Skin epidermis (tissue), 12 donors: ENCODE measurements at regions not wholly inside any gene's neighbourhood (a gene's known extent, or its start where the extent isn't known, plus 50 kb on each side); places are given as distances from the start of the nearest gene placed in this dataset.
"Not testable (repeated sequence)": the region's sequence is repeated elsewhere in the genome, so short reads cannot be mapped to it uniquely, and the experiment has no call there.

Source experiments
- H3K27ac ChIP-seq, 21 experiments: fragments of 200-600 bp; sonication (generic) in 11 of 21; one replicate each; pipeline ENCODE4 v1.5.0; 2020; ENCODE audit warnings: mild to moderate bottlenecking in 3 of 21, inconsistent platforms in 2 of 21, moderate library complexity in 2 of 21
- H3K4me3 ChIP-seq, 7 experiments: fragments of 200-600 bp; sonication (generic) in 2 of 7; one replicate each; pipeline ENCODE4 v1.5.0; 2020; ENCODE audit warnings: inconsistent platforms in 2 of 7, mild to moderate bottlenecking in 2 of 7, moderate library complexity in 1 of 7

GRCh38 chr7:86058649-86059048, 585.1 kb upstream of the GRM3 start:
- Histone ChIP-seq H3K27ac (no peak overlapping the region), H3K4me3 (no peak overlapping the region)

GRCh38 chr7:86050918-86051317, 592.8 kb upstream of the GRM3 start:
- no peak overlapping the region for H3K27ac ChIP-seq
- no peak overlapping the region for H3K4me3 ChIP-seq

- Histone ChIP-seq H3K4me3 (no peak overlapping the region), H3K27ac (no peak overlapping the region)
These were observed 593.8 kb upstream of the GRM3 start for GRCh38 chr7:86049910-86050309.

GRCh38 chr7:86045197-86045596, 598.5 kb upstream of the GRM3 start:
- not testable (repeated sequence) for H3K4me3 ChIP-seq, H3K27ac ChIP-seq

GRCh38 chr7:86025807-86026206, 617.9 kb upstream of the GRM3 start:
- no peak overlapping the region for H3K27ac ChIP-seq
- H3K4me3 ChIP-seq = no peak overlapping the region

GRCh38 chr7:86013662-86014061, 630.0 kb upstream of the GRM3 start:
- no peak overlapping the region for H3K27ac ChIP-seq
- H3K4me3 ChIP-seq = no peak overlapping the region

GRCh38 chr7:86012971-86013370, 630.7 kb upstream of the GRM3 start:
- Histone ChIP-seq H3K27ac (no peak overlapping the region), H3K4me3 (no peak overlapping the region)

GRCh38 chr7:86008898-86009297, 634.8 kb upstream of the GRM3 start:
- no peak overlapping the region for H3K4me3 ChIP-seq
- H3K27ac ChIP-seq = no peak overlapping the region

- Histone ChIP-seq H3K4me3 (no peak overlapping the region), H3K27ac (no peak overlapping the region)
These were observed 636.8 kb upstream of the GRM3 start for GRCh38 chr7:86006909-86007308.

- Histone ChIP-seq H3K4me3 (no peak overlapping the region), H3K27ac (no peak overlapping the region)
These were observed 640.9 kb upstream of the GRM3 start for GRCh38 chr7:86002858-86003257.

GRCh38 chr7:85997515-85997914, 646.2 kb upstream of the GRM3 start:
- no peak overlapping the region for H3K27ac ChIP-seq

GRCh38 chr7:85995101-85995500, 648.6 kb upstream of the GRM3 start:
- H3K27ac ChIP-seq = no peak overlapping the region
- H3K4me3 ChIP-seq = no peak overlapping the region

More at GRCh38 chr7:85997515-85997914, 646.2 kb upstream of the GRM3 start:
- no peak overlapping the region for H3K4me3 ChIP-seq

- Histone ChIP-seq H3K27ac (no peak overlapping the region), H3K4me3 (no peak overlapping the region)
These were observed 663.0 kb upstream of the GRM3 start for GRCh38 chr7:85980740-85981139.

- Histone ChIP-seq H3K4me3 (no peak overlapping the region), H3K27ac (no peak overlapping the region)
These were observed 669.5 kb upstream of the GRM3 start for GRCh38 chr7:85974176-85974575.

GRCh38 chr7:85972504-85973141, 671.1 kb upstream of the GRM3 start:
- no peak overlapping the region for H3K27ac ChIP-seq

GRCh38 chr7:85954961-85955360, 688.7 kb upstream of the GRM3 start:
- Histone ChIP-seq H3K4me3 (no peak overlapping the region), H3K27ac (no peak overlapping the region)

More at GRCh38 chr7:85972504-85973141, 671.1 kb upstream of the GRM3 start:
- no peak overlapping the region for H3K4me3 ChIP-seq

GRCh38 chr7:85950871-85951270, 692.8 kb upstream of the GRM3 start:
- H3K4me3 ChIP-seq = no peak overlapping the region

GRCh38 chr7:85950418-85950817, 693.3 kb upstream of the GRM3 start:
- no peak overlapping the region for H3K27ac ChIP-seq

More at GRCh38 chr7:85950871-85951270, 692.8 kb upstream of the GRM3 start:
- no peak overlapping the region for H3K27ac ChIP-seq

GRCh38 chr7:85947767-85948166, 695.9 kb upstream of the GRM3 start:
- Histone ChIP-seq H3K27ac (no peak overlapping the region), H3K4me3 (no peak overlapping the region)

More at GRCh38 chr7:85950418-85950817, 693.3 kb upstream of the GRM3 start:
- H3K4me3 ChIP-seq = no peak overlapping the region

GRCh38 chr7:85940798-85941197, 702.9 kb upstream of the GRM3 start:
- Histone ChIP-seq H3K4me3 (no peak overlapping the region), H3K27ac (no peak overlapping the region)

- no peak overlapping the region for H3K27ac ChIP-seq
- H3K4me3 ChIP-seq = no peak overlapping the region
These were observed 711.8 kb upstream of the GRM3 start for GRCh38 chr7:85931919-85932318.

GRCh38 chr7:85928500-85928899, 715.2 kb upstream of the GRM3 start:
- Histone ChIP-seq H3K27ac (no peak overlapping the region), H3K4me3 (no peak overlapping the region)
